ENCODE measurements at regions not wholly inside any gene's neighbourhood (a gene's known extent, or its start where the extent isn't known, plus 50 kb on each side); places are given as distances from the start of the nearest gene placed in this dataset.

- TF ChIP-seq, protein P1, sequence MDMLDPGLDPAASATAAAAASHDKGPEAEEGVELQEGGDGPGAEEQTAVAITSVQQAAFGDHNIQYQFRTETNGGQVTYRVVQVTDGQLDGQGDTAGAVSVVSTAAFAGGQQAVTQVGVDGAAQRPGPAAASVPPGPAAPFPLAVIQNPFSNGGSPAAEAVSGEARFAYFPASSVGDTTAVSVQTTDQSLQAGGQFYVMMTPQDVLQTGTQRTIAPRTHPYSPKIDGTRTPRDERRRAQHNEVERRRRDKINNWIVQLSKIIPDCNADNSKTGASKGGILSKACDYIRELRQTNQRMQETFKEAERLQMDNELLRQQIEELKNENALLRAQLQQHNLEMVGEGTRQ (IDR thresholded peaks at IDR 0.05; ENCODE audit: low read depth, low read length): no peak
- TF ChIP-seq, protein P1 (CRISPR knock-in tag; IDR thresholded peaks at IDR 0.05; ENCODE audit: borderline replicate concordance): no peak
- no peak for TF ChIP-seq ZBTB37 (CRISPR knock-in tag; IDR thresholded peaks at IDR 0.05)
- TF ChIP-seq, protein P2, sequence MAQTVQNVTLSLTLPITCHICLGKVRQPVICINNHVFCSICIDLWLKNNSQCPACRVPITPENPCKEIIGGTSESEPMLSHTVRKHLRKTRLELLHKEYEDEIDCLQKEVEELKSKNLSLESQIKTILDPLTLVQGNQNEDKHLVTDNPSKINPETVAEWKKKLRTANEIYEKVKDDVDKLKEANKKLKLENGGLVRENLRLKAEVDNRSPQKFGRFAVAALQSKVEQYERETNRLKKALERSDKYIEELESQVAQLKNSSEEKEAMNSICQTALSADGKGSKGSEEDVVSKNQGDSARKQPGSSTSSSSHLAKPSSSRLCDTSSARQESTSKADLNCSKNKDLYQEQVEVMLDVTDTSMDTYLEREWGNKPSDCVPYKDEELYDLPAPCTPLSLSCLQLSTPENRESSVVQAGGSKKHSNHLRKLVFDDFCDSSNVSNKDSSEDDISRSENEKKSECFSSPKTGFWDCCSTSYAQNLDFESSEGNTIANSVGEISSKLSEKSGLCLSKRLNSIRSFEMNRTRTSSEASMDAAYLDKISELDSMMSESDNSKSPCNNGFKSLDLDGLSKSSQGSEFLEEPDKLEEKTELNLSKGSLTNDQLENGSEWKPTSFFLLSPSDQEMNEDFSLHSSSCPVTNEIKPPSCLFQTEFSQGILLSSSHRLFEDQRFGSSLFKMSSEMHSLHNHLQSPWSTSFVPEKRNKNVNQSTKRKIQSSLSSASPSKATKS (CRISPR knock-in tag; IDR thresholded peaks at IDR 0.05): no peak
- TF ChIP-seq ZNF644 (CRISPR knock-in tag; IDR thresholded peaks at IDR 0.05; ENCODE audit: low read depth): 0 out of 2 replicates have a peak, but pooled peaks have one; percentile 41
- TF ChIP-seq ZNF414 (CRISPR knock-in tag; IDR thresholded peaks at IDR 0.05): no peak
- no peak for TF ChIP-seq PITX1 (CRISPR knock-in tag; IDR thresholded peaks at IDR 0.05)
- TF ChIP-seq NFATC3 (CRISPR knock-in tag; IDR thresholded peaks at IDR 0.05): no peak
- no peak for TF ChIP-seq ZNF660 (CRISPR knock-in tag; IDR thresholded peaks at IDR 0.05; ENCODE audit: borderline replicate concordance, low read depth)
- TF ChIP-seq MAFF (IDR thresholded peaks at IDR 0.05; ENCODE audit: low read depth, low read length): no peak
- TF ChIP-seq, protein P3, sequence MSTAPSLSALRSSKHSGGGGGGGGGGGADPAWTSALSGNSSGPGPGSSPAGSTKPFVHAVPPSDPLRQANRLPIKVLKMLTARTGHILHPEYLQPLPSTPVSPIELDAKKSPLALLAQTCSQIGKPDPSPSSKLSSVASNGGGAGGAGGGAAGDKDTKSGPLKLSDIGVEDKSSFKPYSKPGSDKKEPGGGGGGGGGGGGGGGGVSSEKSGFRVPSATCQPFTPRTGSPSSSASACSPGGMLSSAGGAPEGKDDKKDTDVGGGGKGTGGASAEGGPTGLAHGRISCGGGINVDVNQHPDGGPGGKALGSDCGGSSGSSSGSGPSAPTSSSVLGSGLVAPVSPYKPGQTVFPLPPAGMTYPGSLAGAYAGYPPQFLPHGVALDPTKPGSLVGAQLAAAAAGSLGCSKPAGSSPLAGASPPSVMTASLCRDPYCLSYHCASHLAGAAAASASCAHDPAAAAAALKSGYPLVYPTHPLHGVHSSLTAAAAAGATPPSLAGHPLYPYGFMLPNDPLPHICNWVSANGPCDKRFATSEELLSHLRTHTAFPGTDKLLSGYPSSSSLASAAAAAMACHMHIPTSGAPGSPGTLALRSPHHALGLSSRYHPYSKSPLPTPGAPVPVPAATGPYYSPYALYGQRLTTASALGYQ (CRISPR knock-in tag; IDR thresholded peaks at IDR 0.05): no peak
- no peak for TF ChIP-seq RAD21 (CRISPR knock-in tag; IDR thresholded peaks at IDR 0.05)
- no peak for TF ChIP-seq POLR2AphosphoS2 (IDR thresholded peaks at IDR 0.05; ENCODE audit: low read depth, low read length)
- TF ChIP-seq MEF2D (CRISPR knock-in tag; IDR thresholded peaks at IDR 0.05): 0 out of 2 replicates have a peak, but pooled peaks have one; percentile 35
- TF ChIP-seq SYNCRIP (IDR thresholded peaks at IDR 0.05; ENCODE audit: insufficient read depth, low read depth, low read length): no peak
- TF ChIP-seq, protein P4, sequence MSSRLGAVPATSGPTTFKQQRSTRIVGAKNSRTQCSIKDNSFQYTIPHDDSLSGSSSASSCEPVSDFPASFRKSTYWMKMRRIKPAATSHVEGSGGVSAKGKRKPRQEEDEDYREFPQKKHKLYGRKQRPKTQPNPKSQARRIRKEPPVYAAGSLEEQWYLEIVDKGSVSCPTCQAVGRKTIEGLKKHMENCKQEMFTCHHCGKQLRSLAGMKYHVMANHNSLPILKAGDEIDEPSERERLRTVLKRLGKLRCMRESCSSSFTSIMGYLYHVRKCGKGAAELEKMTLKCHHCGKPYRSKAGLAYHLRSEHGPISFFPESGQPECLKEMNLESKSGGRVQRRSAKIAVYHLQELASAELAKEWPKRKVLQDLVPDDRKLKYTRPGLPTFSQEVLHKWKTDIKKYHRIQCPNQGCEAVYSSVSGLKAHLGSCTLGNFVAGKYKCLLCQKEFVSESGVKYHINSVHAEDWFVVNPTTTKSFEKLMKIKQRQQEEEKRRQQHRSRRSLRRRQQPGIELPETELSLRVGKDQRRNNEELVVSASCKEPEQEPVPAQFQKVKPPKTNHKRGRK (CRISPR knock-in tag; IDR thresholded peaks at IDR 0.05): no peak
- TF ChIP-seq ZNF224 (CRISPR knock-in tag; IDR thresholded peaks at IDR 0.05): no peak
- TF ChIP-seq, protein P5, sequence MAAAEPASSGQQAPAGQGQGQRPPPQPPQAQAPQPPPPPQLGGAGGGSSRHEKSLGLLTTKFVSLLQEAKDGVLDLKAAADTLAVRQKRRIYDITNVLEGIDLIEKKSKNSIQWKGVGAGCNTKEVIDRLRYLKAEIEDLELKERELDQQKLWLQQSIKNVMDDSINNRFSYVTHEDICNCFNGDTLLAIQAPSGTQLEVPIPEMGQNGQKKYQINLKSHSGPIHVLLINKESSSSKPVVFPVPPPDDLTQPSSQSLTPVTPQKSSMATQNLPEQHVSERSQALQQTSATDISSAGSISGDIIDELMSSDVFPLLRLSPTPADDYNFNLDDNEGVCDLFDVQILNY (CRISPR knock-in tag; conservative IDR thresholded peaks at IDR 0.05): no peak
- TF ChIP-seq FOXO1 (CRISPR knock-in tag; IDR thresholded peaks at IDR 0.05): peak; percentile 39; the same call in 1 of the 2 replicates
These were observed 313.0 kb upstream of the RTL1 start (continued) for GRCh38 chr14:101216366-101217079.
